Endodermal cell (in vitro differentiated cells): ENCODE measurements at regions not wholly inside any gene's neighbourhood (a gene's known extent, or its start where the extent isn't known, plus 50 kb on each side); places are given as distances from the start of the nearest gene placed in this dataset.

Experiments
- DNase-seq: peaks from one replicate; pipeline ENCODE4 v3.0.0-alpha.2; 2017
- H3K27ac ChIP-seq: 2 replicates; pipeline ENCODE4 v1.5.1; 2013; ENCODE audit warnings: mild to moderate bottlenecking, low read depth, low read length, moderate library complexity
- H3K27me3 ChIP-seq: 2 replicates; pipeline ENCODE4 v1.6.1; 2013; ENCODE audit warnings: mild to moderate bottlenecking, low read length, moderate library complexity; ENCODE audit not compliant: insufficient read depth, control insufficient read depth, poor library complexity, severe bottlenecking
- H3K36me3 ChIP-seq: 2 replicates; pipeline ENCODE4 v1.7.0; 2013; ENCODE audit warnings: mild to moderate bottlenecking, low read length, moderate library complexity; ENCODE audit not compliant: control insufficient read depth, insufficient read depth
- H3K4me1 ChIP-seq: one replicate; pipeline ENCODE4 v1.7.0; 2013; ENCODE audit warnings: low read length; ENCODE audit not compliant: control insufficient read depth, insufficient read depth
- H3K4me3 ChIP-seq: 2 replicates; pipeline ENCODE4 v1.5.1; 2013; ENCODE audit warnings: mild to moderate bottlenecking, low read length, moderate library complexity
- H3K9ac ChIP-seq: 2 replicates; pipeline ENCODE4 v1.6.1; 2013; ENCODE audit warnings: mild to moderate bottlenecking, low read length, moderate library complexity; ENCODE audit not compliant: poor library complexity, severe bottlenecking; ENCODE audit errors: extremely low read depth
- H3K9me3 ChIP-seq: 2 replicates; pipeline ENCODE4 v1.6.1; 2013; ENCODE audit warnings: mild to moderate bottlenecking, low read length, moderate library complexity; ENCODE audit not compliant: control insufficient read depth
- H3K27ac Mint-ChIP-seq: 2 replicates; pipeline ENCODE4 v1.8.0; 2020; ENCODE audit warnings: mixed read lengths
- H3K27me3 Mint-ChIP-seq: 2 replicates; pipeline ENCODE4 v1.8.0; 2021; ENCODE audit warnings: mild to moderate bottlenecking, mixed read lengths; ENCODE audit not compliant: insufficient read depth
- H3K36me3 Mint-ChIP-seq: 2 replicates; pipeline ENCODE4 v1.8.0; 2020; ENCODE audit warnings: low read depth, mixed read lengths
- H3K4me1 Mint-ChIP-seq: 2 replicates; pipeline ENCODE4 v1.8.0; 2020; ENCODE audit warnings: mixed read lengths
- H3K4me3 Mint-ChIP-seq: 2 replicates; pipeline ENCODE4 v1.8.0; 2020; ENCODE audit warnings: mild to moderate bottlenecking, moderate library complexity, mixed read lengths
- H3K9me3 Mint-ChIP-seq: 2 replicates; pipeline ENCODE4 v1.8.0; 2020; ENCODE audit warnings: mild to moderate bottlenecking, mixed read lengths
- CTCF ChIP-seq: fragments of 200-600 bp; sonication (generic); conservative IDR thresholded peaks from 2 replicates; pipeline ENCODE4 v1.5.0; 2021; ENCODE audit warnings: antibody characterized with exemption, mild to moderate bottlenecking
- WGBS, 2 experiments: methylation state at CpG; one replicate each; pipeline versions ENCODE4 v1.1.5 to v1.1.7; 2013; ENCODE audit warnings: missing lambda C conversion rate in 2 of 2, mixed read lengths in 1 of 2; ENCODE audit not compliant: insufficient coverage in 1 of 2, insufficient read length in 1 of 2; 5-methylcytosine and 5-hydroxymethylcytosine counted together

- H3K4me3 ChIP-seq: no peak overlapping the region
- H3K9me3 ChIP-seq: peaks cover 8% of the 10 kb centered on the region
- 90 to 95% methylated on average over 3 of the region's 3 CpGs for WGBS, 2 experiments
These were observed 1491.2 kb upstream of the CDH8 start for GRCh38 chr16:63527404-63527803.

GRCh38 chr16:63516394-63516793 lies 1480.2 kb upstream of the CDH8 start:
- Mint-ChIP-seq H3K27ac (no peak overlapping the region), H3K4me1 (peaks cover 2% of the 10 kb centered on the region), H3K4me3 (no peak overlapping the region), H3K36me3 (no peaks in the 10 kb centered on the region), H3K27me3 (no peaks in the 10 kb centered on the region), H3K9me3 (no peaks in the 10 kb centered on the region)
- no peaks in the 10 kb centered on the region for H3K27me3 ChIP-seq
- no peak overlapping the region for H3K4me3 ChIP-seq
- no peak overlapping the region for H3K27ac ChIP-seq
- no peaks in the 10 kb centered on the region for H3K9me3 ChIP-seq
- no peaks in the 10 kb centered on the region for H3K36me3 ChIP-seq
- H3K9ac ChIP-seq: no peak overlapping the region
- TF ChIP-seq CTCF: no peak
- no peak for DNase-seq
- no peaks in the 10 kb centered on the region for H3K4me1 ChIP-seq
- 69 to 94% methylated on average over 2 to 4 of the region's 4 CpGs for WGBS, 2 experiments

More at GRCh38 chr16:63527404-63527803, 1491.2 kb upstream of the CDH8 start:
- Mint-ChIP-seq H3K9me3 (peaks cover 5% of the 10 kb centered on the region), H3K4me1 (no peaks in the 10 kb centered on the region), H3K36me3 (no peaks in the 10 kb centered on the region), H3K27me3 (no peaks in the 10 kb centered on the region), H3K4me3 (no peak overlapping the region), H3K27ac (no peak overlapping the region)
- Histone ChIP-seq H3K9ac (no peak overlapping the region), H3K27me3 (no peaks in the 10 kb centered on the region), H3K27ac (no peak overlapping the region), H3K36me3 (no peaks in the 10 kb centered on the region), H3K4me1 (no peaks in the 10 kb centered on the region)
- TF ChIP-seq CTCF: no peak
- DNase-seq: no peak

DNA sequence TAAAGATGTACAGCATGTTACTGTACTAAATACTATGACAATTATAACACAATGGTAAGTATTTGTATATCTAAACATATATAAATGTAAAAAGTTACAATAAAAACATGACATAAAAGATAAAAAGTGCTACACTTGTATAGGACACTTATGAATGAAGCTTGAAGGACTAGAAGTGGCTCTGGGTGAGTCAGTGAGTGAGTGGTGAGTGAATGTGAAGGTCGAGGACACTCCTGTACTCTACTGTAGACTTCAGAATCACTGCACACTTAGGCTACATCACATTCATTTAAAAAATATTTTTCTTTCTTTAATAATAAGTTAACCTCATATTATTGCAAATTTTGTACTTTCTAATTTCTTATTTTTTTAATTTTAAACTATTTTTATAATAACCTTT lies 1476.7 kb upstream of the CDH8 start:
- Histone ChIP-seq H3K9ac (no peak overlapping the region), H3K4me1 (no peaks in the 10 kb centered on the region), H3K4me3 (no peak overlapping the region), H3K9me3 (no peaks in the 10 kb centered on the region), H3K27ac (no peak overlapping the region), H3K36me3 (no peaks in the 10 kb centered on the region), H3K27me3 (no peaks in the 10 kb centered on the region)
- Mint-ChIP-seq H3K27ac (no peak overlapping the region), H3K27me3 (no peaks in the 10 kb centered on the region), H3K9me3 (no peaks in the 10 kb centered on the region), H3K4me1 (peaks cover 4% of the 10 kb centered on the region), H3K36me3 (no peaks in the 10 kb centered on the region), H3K4me3 (no peak overlapping the region)
- no peak for DNase-seq
- 100% methylated on average over 1 of the region's 1 CpG; no CpG with 5 or more reads in 1 of the 2 experiments for WGBS, 2 experiments
- TF ChIP-seq CTCF: no peak
